NCI-H187 treated with DMSO at 0.1 percent for 48 hours (cell line): ENCODE measurements at regions not wholly inside any gene's neighbourhood (a gene's known extent, or its start where the extent isn't known, plus 50 kb on each side); places are given as distances from the start of the nearest gene placed in this dataset.
A peak's percentile ranks its signal among the peaks of the same experiment; 100 is the strongest.

Experiments used
- DNase-seq: peaks from one replicate; lab custom pipeline; 2025; lab: John Stamatoyannopoulos, UW

- no peak for DNase-seq
These were observed 646.9 kb upstream of the ZNF608 start for GRCh38 chr5:125393221-125393815.

GRCh38 chr5:125394661-125395280 lies 648.3 kb upstream of the ZNF608 start:
- DNase-seq: no peak

- DNase-seq: no peak
These were observed 650.0 kb upstream of the ZNF608 start for GRCh38 chr5:125396462-125396861.

DNA sequence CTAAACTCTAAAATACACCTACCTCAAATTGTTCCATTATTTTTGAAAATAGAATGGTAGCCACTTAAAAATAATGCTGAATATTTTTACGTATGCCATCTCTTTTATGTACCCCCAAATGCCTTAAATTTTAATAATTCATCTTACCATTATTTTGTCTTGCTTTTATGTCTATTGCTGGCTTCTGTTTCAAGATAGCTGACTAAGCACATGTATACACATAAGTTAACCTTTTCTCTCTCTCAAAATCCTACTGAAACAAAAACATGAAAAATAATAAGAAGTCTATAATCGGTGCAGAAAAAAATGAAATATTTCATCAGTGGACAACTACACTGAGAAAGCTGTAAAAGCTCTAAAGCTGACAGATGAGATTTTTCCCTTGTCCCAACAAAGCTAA lies 652.0 kb upstream of the ZNF608 start:
- no peak for DNase-seq

GRCh38 chr5:125399885-125400284 lies 653.4 kb upstream of the ZNF608 start:
- no peak for DNase-seq

DNA sequence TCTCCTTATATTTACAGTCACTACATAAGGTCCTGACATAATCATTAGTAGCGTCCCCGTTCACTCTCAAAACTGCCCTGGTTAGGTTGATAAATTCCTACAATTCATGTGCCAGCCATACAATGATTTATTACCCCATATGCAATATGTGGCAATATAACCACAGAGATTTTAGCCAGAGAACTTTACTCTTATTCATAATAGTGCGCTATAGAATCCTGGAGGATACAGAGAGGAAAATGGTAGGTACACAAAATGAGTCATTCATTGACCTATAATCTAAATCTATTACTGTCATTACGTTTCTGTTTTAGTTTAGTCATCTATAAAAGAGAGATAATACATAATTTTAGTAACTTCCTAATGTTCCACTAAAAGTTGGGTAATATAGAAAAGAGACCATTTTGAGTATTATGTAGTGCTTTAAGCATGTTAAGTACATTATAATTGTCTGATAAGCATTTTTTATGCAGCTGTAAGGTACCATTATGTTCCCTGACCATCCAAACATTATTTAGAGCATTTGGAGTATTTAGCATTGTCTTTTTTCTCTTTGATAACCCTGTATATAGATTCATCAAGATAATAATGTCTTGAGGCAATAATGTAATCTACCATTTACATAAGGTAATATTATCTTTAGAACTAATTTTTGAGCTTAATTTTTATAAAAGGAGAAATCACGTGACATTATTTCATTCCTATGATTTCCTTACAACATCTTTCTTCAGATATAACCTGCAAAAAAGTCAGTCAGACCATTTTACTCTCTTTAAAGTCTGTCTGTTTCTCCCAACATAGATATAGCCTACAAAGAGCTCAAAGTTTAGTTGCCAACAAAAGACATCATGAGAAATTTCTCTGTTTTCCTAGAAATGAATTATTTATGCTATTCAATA lies 655.5 kb upstream of the ZNF608 start:
- no peak for DNase-seq

- DNase-seq: no peak
These were observed 656.3 kb upstream of the ZNF608 start for GRCh38 chr5:125402787-125403186.

- no peak for DNase-seq
These were observed 657.6 kb upstream of the ZNF608 start for GRCh38 chr5:125404056-125404455.

- DNase-seq: no peak
These were observed 662.2 kb upstream of the ZNF608 start for GRCh38 chr5:125408448-125409233.

DNA sequence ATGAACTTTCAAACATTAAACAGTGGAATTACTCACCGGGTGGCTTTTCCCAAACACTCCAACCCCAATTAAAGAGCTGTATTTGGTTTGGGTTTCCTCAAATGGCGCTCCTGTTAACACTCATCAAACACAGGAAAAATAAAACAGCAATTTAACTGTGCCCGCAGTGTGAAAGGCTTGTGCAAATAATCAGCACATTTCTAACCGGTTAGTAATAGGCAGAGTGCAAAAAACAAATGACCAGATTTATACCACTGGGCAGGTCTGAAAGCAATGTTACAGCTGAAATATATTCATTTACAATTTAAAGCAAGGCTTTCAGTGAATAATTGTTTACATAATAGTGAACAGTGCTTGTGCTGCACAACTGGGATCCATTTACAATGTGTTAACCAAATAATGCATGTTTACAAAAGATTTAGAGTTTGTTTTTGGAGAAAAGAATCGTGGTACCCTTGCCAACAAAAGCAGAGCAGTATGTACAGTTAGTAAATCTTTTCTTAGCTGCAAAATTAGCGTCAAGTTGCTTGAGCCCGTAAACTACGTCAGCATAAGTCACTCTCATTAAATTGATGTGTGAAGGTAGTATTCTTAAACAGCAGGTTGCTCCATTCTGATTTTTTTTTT lies 662.9 kb upstream of the ZNF608 start:
- DNase-seq: no peak

- peak; percentile 82 for DNase-seq
These were observed 663.6 kb upstream of the ZNF608 start for GRCh38 chr5:125409861-125410536.

DNA sequence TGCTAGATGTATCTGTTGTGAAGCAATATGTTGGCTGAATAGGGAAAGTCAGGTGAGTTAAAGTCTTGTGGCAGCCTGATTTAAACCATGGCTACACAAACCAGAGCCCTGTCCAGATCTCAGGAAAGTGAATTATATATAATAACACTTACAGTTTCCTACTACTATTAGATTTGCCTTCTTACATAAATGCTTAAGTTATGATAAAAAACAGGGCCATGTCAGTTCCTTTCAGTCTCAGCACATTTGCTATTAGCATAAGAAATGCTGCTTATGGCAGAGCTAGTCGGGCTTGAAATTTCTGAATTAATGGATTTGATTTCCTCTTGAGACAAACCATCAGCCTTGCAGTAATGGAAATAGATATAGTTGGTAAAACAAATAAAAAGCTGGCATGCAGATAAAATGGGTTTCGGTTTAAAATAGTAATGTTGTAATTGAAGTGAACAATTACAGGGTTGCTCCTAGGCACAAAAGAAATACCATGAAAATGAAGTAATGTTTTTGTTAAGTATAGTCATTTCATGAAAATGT lies 664.2 kb upstream of the ZNF608 start:
- DNase-seq: no peak

GRCh38 chr5:125411071-125411743 lies 664.8 kb upstream of the ZNF608 start:
- DNase-seq: no peak

GRCh38 chr5:125411744-125412560 lies 665.5 kb upstream of the ZNF608 start:
- peak; percentile 45 for DNase-seq

- peak; percentile 31 for DNase-seq
These were observed 666.4 kb upstream of the ZNF608 start for GRCh38 chr5:125412561-125413495.

DNA sequence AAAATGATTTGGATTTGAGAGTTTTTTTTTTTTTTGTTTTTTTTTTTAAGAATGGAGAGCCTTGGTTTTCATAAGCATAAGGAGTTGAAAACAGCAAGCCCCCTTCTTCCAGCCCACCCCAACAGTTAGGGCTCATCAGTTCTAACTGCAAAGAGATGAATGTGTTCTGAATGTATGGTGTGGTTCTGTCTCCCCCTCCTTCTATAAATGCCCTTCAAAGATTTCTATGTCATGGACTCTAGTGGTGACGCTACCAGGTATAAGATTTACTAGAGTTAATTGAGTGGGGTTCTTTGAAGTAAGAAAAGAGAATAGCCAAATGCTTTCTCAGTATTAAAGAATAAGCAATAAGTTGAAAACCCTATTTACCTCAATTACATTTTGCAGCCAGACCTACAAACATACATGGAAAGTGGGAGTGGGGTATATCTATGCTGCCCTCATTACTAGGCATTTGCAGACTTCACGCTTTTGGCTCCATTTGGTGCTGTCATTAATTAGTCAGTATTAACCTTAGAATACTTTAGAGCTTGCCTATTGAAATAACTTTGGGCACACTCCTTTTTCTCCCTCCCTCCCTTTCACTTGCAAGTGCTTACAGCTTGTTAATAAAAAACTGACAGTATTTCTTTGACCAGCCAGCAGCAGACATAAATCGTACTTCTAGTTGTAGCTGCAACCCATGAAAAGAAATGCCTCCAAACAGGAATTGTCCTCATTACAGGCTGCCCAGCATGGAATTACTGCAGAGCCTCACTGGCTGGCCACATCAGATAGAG lies 667.2 kb upstream of the ZNF608 start:
- no peak for DNase-seq

DNA sequence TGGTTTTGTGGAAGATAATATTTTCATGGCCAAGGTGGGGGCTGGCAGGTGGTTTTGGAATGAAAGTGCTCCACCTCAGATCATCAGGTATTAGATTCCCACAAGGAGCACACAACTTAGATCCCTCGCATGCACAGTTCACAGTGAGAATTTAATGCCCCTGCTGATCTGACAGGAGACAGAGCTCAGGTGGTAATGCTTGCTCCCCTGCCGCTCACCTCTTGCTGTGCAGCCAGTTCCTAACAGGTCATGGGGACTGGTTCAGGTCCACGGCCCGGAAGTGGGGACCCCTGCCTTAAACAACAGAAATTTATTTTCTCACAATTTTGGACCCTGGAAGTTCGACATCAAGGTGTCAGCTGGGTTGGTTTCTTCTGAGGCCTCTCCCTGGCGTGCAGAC lies 668.7 kb upstream of the ZNF608 start:
- DNase-seq: no peak

GRCh38 chr5:125416055-125416454 lies 669.6 kb upstream of the ZNF608 start:
- no peak for DNase-seq
